HG03439 (cell line): ENCODE measurements at regions not wholly inside any gene's neighbourhood (a gene's known extent, or its start where the extent isn't known, plus 50 kb on each side); places are given as distances from the start of the nearest gene placed in this dataset.
"Not testable (repeated sequence)": the region's sequence is repeated elsewhere in the genome, so short reads cannot be mapped to it uniquely, and the experiment has no call there.

Experiments
- ATAC-seq: cut with Tn5 transposase; IDR thresholded peaks from one replicate; pipeline ENCODE4 v1.9.1; 2021; ENCODE audit warnings: mild to moderate bottlenecking, moderate library complexity; ENCODE audit not compliant: unreplicated experiment

DNA sequence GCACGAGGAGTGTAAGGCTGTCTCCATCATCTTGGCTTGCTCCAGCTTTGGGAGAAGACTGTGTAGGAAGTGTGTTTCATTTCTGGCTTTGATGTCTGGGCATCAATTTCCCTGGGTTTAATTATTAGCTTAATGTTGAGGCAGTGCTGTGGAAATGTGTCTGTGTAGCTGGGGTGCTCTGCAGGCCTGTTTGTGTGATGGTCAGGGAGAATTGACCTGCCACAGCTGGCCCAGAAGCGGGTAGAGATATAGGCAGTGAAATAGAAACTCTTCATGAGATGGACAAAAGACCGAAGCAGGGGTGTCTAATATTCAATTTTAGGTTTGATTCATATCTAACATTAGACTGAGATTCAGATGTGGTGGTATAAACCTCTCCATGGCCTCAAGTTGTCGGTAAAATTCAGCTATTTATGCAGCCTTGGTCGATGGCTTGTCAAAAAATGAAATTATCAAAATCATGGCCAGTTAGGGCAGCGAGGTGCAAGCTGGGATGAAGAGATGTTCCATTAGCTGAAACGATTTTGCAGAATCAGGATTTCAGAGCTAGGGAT, 95.3 kb upstream of the SNX9 start:
- no peak for ATAC-seq

DNA sequence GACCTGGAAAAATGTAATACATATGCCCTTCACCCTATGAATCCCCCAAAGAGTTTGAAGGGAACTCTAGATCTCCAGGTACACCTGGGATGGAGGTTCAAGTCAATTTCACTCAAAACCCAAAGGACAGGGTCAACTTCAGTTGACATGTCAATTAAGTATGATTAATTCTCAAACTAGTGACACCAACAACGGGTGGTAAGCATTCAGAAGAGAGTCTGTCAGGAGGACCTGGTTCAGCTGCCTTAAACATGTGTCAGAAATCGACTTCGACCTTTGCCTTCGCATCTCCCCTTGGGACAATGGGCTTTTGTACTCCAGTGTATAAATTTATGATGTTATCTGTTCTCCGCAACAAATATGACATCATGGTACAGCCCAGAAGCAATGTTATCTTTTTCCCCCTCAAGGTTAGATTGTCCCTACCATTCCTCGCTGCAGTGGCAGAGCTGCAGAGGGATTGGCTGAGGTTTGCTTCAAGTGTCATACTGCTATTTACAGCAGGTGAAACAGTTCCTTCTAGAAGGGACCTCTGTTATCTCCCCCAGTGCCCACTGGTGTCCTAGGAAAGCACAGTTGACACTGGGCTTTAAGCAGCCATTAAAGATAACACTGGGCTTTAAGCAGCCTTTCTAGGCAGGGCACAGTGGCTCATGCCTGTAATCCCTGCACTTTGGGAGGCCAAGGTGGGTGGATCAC, 94.7 kb upstream of the SNX9 start:
- ATAC-seq: no peak

DNA sequence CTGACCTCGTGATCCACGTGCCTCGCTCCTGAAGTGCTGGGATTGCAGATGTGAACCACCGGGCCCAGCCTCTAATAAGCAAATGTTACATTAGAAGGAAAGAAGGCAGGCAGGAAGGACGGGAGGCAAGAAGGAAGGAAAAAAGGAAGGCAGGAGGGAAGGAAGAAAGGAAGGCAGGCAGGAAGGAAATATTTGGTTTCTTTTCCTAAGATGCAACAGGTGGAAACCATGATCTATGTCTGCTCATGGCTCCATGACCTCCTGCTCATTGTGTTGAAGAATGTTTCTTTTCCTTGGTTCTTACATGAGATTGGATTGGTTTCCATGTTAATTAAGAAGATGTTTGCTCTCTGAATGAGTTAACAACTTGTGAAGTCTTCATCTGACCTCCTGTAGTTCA, 91.8 kb upstream of the SNX9 start:
- ATAC-seq: no peak

DNA sequence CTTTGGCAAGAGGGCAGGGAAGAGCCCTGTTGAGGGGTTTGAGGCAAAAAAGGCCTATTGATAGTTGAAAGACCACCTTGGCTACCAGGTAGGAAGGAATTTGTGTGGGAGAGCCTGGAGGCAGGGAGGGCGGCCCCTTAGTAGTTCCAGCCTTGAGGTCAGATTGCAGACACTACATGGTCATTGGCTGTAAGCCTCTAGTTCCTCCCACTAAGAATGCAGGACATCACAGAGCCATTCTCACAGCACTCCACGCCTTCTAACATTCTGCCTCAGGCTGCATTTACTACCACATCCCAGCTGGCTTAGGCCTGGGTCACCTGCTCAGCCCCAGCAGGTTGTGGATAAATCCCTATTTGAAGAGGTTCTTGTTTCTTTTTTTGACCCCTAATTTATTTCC, 91.0 kb upstream of the SNX9 start:
- ATAC-seq: no peak

DNA sequence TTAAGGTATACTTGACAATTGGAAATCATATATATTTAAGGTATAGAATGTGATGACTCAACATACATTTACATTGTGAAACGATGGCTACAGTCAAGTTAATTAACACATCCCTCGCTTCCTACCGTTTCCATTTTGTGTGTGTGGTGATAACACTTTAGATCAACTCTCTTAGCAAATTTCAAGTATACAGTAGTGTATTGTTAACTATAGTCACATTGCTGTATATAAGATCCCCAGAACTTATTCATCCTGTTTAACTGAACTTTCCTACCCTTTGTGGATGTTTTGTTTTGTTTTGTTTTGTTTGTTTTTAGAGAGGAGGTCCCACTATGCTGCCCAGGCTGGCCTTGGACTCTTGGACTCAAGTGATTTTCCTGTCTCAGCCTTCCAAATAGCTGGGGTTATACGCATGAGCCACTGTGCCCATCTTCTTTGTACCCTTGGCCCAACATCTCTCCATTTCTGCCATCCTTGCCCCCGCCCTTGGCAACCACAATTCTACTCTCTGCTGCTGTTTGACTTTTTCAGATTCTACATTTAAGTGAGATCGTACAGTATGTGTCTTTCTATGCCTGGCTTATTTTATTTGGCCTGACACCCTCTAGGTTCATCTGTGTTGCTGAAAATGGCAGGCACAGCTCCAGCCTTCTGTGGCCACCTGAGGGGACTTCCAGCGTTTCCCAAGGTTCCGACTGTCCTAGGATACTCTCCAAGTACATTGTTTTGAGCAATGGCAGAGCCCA, 90.5 kb upstream of the SNX9 start:
- ATAC-seq: no peak

DNA sequence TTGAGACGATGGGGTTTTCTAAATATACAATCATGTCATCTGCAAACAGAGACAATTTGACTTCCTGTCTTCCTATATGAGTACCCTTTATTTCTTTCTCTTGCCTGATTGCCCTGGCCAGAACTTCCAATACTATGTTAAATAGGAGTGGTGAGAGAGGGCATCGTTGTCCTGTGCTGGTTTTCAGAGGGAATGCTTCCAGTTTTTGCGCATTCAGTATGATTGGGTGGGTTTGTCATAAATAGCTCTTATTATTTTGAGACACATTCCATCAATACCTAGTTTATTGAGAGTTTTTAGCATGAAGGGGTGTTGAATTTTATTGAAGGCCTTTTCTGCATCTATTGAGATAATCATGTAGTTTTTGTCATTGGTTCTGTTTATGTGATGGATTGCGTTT, 86.5 kb upstream of the SNX9 start:
- not testable (repeated sequence) for ATAC-seq

DNA sequence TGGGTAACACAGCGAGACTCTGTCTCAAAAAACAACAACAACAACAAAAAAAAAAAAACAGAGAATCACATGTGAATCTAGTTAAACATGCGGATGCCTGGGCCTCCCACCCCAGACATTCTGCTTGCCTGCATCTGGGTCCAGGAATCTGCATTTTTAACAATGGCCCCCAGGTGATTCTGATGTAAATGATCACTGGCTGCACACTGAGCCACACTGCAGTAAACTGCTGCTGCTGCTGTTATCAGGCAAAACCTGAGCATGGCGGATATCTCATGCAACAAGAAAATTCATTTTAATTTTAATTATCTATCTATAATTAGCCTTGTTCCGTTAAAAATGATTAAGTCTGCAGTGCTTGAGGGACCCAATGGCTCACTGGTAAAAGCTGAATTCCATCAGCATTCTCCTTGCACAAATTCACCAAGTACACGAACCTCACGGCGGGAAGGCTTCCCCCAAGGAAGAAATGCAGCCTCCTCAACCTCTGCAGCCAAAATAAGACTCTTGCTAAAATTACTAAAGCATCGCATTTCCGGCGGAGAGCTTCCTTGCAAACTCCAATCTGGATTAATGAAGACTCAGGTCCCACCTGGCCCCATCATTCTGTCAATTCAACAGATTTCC, 81.6 kb upstream of the SNX9 start:
- ATAC-seq: no peak

DNA sequence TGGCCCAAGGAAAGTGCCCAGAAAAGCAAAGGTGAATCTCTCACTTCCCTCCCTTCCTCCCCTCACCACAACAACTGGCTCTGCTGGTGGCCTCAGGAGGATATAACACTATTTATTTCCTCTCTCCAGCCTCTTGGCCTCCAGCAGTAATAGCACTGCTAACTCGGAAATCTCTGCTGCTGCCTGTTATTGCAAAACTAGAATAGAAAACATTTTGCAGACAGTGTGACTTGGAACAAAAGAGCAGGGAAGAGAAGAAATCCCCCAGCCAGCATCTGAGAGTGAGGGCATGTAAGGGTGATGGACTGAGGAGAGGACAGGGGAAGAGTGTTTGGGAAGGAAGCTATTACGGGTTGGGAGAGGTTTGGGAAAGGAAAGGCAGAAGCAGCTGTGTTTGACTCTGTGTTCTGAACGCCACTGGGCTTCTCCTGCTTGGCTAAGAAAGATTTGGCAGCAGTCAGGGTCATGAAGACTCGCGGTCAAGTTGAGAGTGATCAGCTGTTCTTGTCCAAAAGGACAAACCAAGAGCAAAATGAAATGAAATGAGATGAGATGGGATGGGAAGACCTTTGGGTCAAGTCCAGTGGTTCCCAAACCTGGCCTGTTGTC, 81.0 kb upstream of the SNX9 start:
- ATAC-seq: no peak

DNA sequence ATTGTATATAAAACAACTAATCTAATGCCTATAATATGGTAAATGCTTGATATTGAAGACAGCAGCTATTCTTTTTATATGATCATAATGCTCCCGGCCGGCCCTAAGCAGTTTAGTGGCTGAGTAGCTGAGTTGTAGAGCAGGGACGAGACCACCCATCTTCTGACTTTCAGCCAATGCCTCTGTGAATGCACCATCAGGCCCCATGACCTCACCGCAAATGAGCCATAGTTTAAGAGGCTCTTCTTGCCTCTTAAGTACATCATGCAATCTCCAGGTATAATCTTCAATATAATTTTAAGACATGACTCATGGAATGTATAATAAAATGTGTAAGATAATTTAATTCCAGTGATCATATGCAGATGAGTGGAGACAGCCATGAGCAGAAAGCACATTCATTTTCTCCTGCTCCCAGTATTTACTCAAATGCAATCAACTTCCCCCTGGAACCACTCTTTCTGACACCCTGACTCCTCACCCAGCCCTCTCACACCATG, 78.9 kb upstream of the SNX9 start:
- no peak for ATAC-seq

DNA sequence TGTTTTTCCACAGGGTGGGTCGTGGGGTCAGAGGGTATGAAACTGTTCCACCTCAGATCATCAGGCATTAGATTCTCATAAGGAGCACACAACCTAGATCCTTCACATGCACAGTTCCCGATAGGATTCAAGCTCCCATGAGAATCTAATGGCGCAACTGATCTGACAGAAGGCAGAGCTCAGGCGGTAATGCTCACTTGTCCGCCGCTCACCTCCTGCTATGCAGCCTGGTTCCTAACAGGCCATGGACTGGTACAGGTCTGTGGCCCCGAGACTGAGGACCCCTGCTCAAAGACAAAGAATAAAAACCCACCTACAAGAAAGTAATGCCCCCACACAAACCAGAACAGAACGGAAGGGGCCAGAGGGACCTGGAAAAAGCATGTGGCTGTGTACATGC, 76.1 kb upstream of the SNX9 start:
- ATAC-seq: no peak

DNA sequence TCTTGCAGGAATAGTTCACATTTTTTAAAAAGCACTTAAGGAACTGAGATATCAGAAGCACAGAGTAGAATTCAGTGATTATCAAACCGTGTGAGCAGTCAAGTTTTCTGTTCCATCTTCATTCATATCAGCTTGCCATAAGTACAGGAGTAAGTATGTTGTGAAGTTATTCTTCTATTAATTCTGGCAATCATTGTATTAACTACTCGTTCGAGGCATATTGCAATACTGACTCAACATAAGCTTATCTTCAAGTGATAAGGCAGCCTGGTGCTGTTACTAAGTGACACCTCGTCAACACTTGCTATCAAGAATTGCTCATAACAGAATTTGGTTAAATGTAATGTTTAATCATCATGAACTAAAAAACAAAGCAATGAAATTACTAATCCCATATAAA, 75.7 kb upstream of the SNX9 start:
- ATAC-seq: no peak

DNA sequence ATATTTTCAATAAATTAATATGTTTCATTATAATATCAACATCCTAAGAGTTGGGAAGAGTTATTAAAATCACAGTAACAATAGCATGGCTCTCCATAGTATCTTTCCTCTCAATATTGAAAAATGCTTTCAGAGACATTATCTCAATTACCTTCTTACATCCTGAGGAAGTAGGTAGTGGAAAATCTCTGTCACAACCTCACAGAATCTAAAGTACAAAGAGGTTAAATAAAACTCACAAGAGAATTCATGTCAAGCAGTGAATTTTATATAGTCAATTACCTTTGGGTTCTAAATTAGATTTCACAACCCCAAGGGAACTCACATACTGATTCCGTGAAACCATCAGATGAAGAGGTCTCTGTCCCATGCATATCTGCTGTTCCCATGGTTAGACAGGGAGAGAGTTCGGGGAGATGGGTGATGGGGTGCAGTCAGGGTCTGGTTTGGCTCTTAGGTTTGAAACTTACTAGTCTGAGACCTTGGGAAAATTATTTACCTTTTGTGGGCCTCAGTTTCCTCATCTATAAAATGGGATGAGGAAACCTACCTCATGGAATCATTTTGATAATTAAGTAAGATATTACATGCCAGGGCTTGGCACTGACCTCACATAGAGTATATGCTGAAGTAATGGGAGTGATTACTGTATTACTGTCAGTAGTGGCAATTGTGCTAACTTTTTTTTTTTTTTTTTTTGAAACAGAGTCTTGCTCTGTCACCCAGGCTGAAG, 74.0 kb upstream of the SNX9 start:
- ATAC-seq: no peak

DNA sequence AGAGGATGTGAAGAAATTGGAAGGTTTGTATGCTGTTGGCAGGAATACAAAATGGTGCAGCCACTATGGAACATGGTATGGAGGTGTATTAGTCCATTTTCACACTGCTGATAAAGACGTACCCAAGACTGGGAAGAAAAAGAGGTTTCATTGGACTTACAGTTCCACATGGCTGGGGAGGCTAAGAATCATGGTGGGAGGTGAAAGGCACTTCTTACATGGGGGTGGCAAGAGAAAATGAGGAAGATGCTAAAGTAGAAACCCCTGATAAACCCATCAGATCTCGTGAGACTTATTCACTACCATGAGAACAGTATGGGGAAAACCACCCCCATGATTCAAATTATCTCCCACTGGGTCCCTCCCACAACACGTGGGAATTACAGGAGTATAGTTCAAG, 72.1 kb upstream of the SNX9 start:
- ATAC-seq: not testable (repeated sequence)

DNA sequence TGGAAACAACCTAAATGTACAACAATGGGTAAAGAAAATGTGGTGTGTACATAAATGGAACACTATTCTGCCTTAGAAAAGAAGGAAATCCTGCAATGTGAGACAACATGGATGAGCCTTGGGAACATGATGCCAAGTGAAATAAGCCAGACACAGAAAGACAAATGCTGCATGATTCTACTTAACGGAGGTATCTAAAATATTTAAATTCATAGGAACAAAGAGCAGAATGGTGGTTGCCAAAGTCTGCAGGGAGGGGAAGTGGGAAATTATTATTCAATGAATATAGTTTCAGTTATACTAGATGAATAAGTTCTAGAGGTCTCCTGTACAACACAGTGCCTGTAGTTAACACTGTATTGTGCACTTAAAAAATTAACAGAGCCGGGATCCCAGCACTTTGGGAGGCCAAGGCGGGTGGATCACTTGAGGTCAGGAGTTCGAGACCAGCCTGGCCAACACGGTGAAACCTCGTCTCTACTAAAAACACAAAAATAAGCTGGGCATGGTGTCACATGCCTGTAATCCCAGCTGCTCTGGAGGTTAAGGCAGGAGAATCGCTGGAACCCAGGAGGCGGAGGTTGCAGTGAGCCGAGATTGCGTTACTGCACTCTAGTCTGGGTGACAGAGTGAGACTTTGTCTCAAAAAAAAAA, 71.4 kb upstream of the SNX9 start:
- no peak for ATAC-seq

DNA sequence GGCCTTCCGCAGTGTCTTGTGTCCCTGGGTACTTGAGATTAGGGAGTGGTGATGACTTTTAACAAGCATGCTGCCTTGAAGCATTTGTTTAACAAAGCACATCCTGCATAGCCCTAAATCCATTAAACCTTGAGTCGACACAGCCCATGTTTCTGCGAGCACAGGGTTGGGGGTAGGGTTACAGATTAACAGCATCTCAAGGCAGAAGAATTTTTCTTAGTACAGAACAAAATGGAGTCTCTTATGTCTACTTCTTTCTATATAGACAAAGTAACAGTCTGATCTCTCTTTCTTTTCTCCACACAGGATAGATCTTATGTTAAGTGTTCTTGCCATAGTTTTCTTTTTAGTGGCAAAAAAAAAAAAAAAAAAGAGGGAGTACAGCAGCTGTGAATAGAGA, 70.2 kb upstream of the SNX9 start:
- not testable (repeated sequence) for ATAC-seq

DNA sequence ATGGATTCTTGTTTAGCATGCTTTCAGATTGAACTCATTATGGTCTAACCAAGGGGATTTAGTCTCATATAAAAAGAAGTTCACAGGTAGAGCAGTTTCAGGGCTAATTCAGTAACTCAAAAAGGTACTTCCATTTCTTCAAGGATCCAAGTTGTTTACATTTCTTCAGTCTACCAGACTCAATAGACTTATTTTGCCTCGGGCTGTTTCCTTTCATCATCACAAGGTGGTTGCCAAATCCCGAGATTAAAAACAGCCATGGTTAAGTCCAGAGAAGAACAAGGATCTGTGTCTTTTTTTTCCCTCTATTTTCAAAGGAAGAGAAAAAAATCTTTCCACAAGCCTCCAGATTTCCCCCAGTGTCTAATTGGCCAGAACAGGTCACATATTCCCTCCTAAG, 69.8 kb upstream of the SNX9 start:
- ATAC-seq: no peak

DNA sequence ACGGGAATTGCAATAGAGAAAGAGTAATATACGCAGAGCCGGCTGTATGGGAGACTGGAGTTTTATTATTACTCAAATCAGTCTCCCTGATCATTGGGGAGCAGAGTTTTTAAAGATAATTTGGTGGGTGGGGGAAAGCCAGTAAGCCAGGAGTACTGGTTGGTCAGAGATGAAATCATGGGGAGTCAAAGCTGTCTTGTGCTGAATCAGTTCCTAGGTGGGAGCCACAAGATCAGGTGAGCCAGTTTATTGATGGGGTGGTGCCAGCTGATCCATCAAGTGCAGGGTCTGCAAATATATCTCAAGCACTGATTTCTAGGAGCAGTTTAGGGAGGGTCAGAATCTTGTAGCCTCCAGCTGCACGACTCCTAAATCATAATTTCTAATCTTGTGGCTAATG, 69.2 kb upstream of the SNX9 start:
- ATAC-seq: not testable (repeated sequence)

DNA sequence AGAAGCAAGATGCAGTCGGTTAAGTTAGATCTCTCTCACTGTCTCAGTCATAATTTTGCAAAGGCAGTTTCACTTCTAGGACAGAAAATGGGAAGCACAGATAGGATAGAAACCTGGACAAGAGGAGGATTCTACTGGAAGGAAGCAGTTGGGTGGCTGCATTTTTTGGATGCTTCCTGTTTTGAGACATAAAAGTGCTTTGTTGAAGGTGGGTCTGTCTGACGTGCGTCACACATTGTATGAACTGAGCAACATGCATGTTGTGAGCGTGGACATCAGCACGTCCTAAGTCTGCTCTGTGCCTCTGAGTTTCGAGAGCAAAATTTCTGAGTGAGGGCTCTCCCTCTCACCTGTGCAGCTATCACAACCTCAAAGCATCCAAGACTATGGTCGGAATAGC, 68.7 kb upstream of the SNX9 start:
- no peak for ATAC-seq

DNA sequence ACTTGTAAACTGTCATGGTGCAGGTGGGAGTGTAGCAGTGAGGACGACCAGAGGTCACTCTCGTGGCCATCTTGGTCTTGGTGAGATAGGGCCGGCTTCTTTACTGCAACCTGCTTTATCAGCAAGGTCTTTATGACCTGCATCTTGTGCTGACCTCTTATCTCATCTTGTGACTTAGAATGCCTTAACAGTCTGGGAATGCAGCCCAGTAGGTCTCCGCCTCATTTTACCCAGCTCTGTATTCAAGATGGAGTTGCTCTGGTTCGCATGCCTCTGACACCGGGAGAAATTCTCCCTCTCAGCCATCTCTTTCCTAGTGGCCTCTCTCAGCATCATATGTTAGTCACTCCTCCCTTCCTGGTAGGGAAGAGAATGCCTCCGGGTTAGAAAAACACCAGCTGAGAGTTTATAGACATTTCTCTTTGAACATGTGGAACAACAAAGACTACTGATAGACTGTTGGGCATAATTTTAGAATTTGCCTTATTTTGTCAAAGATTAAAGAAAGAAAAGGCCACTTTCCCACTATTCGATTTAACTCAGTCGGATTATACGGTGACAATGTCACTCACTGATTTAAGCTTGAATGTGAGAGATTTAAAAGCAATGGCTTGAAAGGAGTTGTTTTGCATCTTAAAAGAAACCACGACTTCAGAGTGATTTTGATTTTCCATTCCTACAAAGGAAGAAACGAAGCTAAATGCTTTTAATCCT, 67.9 kb upstream of the SNX9 start:
- ATAC-seq: no peak
